HUES64 (cell line): ENCODE measurements at regions not wholly inside any gene's neighbourhood (a gene's known extent, or its start where the extent isn't known, plus 50 kb on each side); places are given as distances from the start of the nearest gene placed in this dataset.

ENCODE experiments used
- H3K27ac ChIP-seq: 2 replicates; pipeline ENCODE4 v1.7.0; 2013; ENCODE audit warnings: low read depth, low read length, inconsistent platforms
- H3K27me3 ChIP-seq: 2 replicates; pipeline ENCODE4 v1.6.1; 2013; ENCODE audit warnings: mild to moderate bottlenecking, low read length; ENCODE audit not compliant: insufficient read depth
- H3K36me3 ChIP-seq: 2 replicates; pipeline ENCODE4 v1.6.1; 2013; ENCODE audit warnings: mild to moderate bottlenecking, low read length; ENCODE audit not compliant: insufficient read depth
- H3K4me1 ChIP-seq: 2 replicates; pipeline ENCODE4 v1.6.1; 2013; ENCODE audit warnings: mild to moderate bottlenecking, low read length, moderate library complexity; ENCODE audit not compliant: insufficient read depth
- H3K4me3 ChIP-seq: 2 replicates; pipeline ENCODE4 v1.5.1; 2013; ENCODE audit warnings: mild to moderate bottlenecking, low read length, moderate library complexity
- H3K9ac ChIP-seq: 2 replicates; pipeline ENCODE4 v1.6.1; 2013; ENCODE audit warnings: mild to moderate bottlenecking, low read depth, low read length
- H3K9me3 ChIP-seq: 2 replicates; pipeline ENCODE4 v1.6.1; 2013; ENCODE audit warnings: low read depth, low read length; ENCODE audit not compliant: insufficient read depth
- WGBS: fragments of 150-250, 120-280 bp; methylation state at CpG from one replicate; pipeline ENCODE4 v1.1.7; 2013; ENCODE audit warnings: missing lambda C conversion rate; 5-methylcytosine and 5-hydroxymethylcytosine counted together

DNA sequence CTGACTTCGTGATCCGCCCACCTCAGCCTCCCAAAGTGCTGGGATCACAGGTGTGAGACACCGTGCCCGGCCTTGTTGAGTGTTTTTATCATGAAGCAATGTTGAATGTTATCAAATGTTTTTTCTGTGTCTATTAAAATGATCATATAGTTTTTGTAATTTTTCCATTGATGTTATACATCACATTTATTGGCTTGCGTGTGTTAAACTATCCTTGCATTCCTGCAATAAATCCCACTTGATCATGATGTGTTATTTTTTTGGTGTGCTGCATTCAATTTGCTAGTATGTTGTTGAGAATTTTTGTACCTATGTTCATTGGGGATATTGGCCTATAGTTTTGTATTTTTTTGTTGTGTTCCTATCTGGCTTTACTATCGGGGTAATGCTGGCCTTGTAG lies 113.1 kb upstream of the PARD3B start:
- 97% methylated on average over 5 of the region's 6 CpGs for WGBS
- no peak overlapping the region for H3K27ac ChIP-seq
- no peaks in the 10 kb centered on the region for H3K27me3 ChIP-seq
- peaks cover 8% of the 10 kb centered on the region; the same call in 1 of the 2 replicates for H3K9me3 ChIP-seq
- no peak overlapping the region for H3K9ac ChIP-seq
- H3K4me3 ChIP-seq = no peak overlapping the region
- H3K36me3 ChIP-seq = no peaks in the 10 kb centered on the region
- H3K4me1 ChIP-seq = no peaks in the 10 kb centered on the region

DNA sequence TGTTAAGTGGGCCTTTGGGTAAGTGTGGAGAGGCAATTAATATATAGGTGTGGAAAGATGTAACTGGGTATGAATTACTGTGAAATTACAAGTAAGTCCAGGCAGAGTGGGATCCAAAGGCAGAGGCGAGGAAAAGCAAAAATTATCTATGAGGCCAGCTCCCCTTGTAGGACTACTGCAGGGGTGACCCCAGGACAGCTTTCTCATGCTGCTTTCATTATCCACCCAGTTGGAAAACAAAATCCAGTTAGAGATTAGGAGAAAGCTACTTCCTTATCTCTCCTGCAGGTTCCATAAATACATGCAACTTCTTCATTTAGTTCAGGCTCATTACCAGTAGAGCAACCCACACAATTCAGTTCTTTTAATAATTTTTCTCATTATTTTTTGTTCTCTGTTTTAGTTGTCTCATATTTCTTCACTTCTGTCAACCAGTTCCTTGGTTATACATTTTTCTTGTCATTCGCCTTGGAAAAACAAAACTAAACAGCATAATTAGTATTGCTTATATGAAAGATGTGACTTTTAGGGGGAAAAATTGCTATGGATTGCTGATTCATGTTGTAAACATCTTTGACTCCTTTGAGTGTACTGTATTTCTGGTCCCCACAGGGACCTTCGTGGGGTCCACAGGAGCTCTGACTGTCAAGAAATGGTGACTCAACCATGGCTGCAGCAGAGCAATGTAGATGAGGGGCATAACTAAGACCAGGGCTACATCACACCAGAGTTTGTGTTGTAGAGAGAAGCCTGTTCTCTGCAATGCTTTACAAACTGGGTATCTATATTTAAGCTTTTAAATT lies 110.4 kb upstream of the PARD3B start:
- H3K4me1 ChIP-seq = no peaks in the 10 kb centered on the region
- no peak overlapping the region for H3K4me3 ChIP-seq
- no peak overlapping the region for H3K9ac ChIP-seq
- H3K27ac ChIP-seq = no peak overlapping the region
- WGBS = 75% methylated on average over 2 of the region's 3 CpGs
- H3K27me3 ChIP-seq = no peaks in the 10 kb centered on the region
- no peaks in the 10 kb centered on the region for H3K36me3 ChIP-seq
- H3K9me3 ChIP-seq = peaks cover 8% of the 10 kb centered on the region; the same call in 1 of the 2 replicates

DNA sequence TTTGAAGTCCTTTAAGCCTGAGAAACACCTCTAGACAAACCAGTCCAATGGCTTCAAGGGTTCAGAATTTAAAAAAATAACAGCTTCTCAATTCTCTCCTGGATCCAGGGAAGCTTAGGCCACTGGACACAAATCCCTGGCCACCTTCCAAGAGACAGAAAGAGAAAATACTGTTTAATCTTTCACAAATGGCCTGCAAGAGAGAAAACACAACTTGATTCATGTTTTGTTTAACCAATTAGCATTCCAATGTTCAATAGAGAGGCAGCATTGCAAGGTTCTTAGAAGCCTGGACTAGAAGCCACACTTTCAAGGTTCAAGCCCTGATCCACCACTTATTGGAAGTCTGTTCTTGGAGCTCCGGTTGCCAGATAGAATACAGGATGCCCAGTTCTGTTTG lies 109.0 kb upstream of the PARD3B start:
- no peak overlapping the region for H3K27ac ChIP-seq
- no peak overlapping the region for H3K9ac ChIP-seq
- H3K9me3 ChIP-seq = peaks cover 14% of the 10 kb centered on the region; the same call in 1 of the 2 replicates
- no peaks in the 10 kb centered on the region for H3K4me1 ChIP-seq
- H3K27me3 ChIP-seq = no peaks in the 10 kb centered on the region
- H3K36me3 ChIP-seq = no peaks in the 10 kb centered on the region
- H3K4me3 ChIP-seq = no peak overlapping the region
- WGBS = 100% methylated on average over 1 of the region's 1 CpG

DNA sequence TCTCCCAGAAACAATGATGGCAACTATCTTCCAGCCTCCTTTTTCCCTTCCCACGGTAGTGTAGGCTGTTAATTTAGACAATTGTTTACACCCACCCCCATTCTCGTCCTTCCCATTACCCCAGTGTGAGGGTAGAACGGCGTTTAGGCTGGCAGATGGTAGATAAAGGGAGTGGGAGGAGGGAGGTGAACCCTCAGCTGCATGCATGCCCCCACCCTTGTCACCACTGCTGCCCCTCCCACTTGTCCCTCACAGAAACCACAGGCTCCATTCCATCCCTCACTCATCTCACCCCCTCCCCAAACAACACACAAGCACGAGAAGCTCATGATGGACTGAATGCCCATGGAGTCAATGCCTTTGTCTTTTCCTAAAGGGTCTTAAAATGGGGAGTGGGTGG lies 107.9 kb upstream of the PARD3B start:
- Histone ChIP-seq H3K4me1 (no peaks in the 10 kb centered on the region), H3K27me3 (no peaks in the 10 kb centered on the region), H3K36me3 (no peaks in the 10 kb centered on the region), H3K9ac (no peak overlapping the region), H3K9me3 (peaks cover 12% of the 10 kb centered on the region; the same call in 1 of the 2 replicates), H3K4me3 (no peak overlapping the region), H3K27ac (no peak overlapping the region)
- WGBS = 88% methylated on average over 1 of the region's 5 CpGs

DNA sequence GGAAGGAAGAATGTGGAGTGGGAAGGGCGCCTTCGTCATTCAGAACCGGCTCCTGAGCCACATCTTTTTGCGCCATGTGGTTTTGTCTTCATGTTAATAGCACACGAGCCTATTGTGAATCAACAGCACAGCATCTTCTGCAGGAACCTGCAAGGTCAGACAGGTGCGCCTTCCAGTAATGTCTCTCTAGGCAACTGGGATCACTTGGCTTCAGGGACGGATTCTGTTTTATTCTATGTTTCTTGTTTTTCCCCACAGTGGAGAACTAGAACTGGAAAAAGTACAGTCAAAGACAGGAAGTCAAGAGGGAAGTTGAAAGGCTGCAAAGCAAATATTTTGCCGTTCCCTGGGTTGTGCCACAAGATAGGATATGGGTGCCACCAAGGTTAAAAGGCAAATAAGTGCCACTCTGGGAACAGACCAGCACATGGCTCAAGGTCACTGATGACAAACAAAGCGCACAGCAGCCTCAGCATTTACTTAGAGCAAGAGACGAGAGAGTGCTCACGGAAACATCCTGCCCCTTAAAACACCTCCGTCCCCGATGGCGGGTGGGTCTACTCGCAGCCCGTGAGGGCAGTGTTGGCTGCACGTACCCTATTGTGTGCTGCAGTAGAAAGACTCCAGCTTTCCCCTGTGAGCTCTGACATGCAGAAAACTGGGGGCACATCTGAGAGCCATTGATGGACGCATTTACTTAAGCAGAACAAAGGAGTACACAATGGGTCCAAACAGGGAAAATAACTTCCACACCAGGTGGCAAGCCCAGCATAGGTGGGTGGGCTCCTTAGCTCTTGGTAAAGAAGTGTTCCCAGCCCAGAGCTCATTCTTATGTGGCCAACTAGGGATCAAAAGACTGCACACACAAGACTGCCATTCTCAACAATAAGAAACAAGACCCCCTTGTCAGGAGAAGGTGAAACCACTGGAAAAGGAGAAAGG lies 107.2 kb upstream of the PARD3B start:
- no peaks in the 10 kb centered on the region for H3K36me3 ChIP-seq
- no peak overlapping the region; the same call in 1 of the 2 replicates for H3K27ac ChIP-seq
- H3K4me1 ChIP-seq = no peaks in the 10 kb centered on the region
- peaks cover 6% of the 10 kb centered on the region; the same call in 1 of the 2 replicates for H3K9me3 ChIP-seq
- H3K27me3 ChIP-seq = no peaks in the 10 kb centered on the region
- no peak overlapping the region for H3K4me3 ChIP-seq
- WGBS = 85% methylated on average over 18 of the region's 18 CpGs
- H3K9ac ChIP-seq = no peak overlapping the region

DNA sequence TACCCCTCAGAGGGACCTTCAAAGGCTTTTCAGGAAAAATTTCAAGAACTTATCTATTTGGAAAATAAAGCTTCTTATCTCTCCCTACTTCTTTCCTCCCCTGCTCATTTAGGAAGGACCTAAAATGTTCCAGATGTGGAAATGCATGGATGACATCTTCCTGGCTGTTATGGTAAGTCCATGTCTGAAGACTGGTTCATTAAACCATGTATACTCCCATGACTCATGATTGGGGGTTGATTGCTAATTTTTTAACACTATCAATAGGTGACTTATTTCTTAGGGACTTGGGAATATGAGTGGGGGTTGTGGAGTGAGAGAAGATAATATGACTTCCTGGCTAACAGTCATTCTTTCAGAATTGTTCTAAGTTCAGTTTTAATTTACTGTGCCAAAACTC lies 104.0 kb upstream of the PARD3B start:
- Histone ChIP-seq H3K4me3 (no peak overlapping the region), H3K27me3 (no peaks in the 10 kb centered on the region), H3K36me3 (no peaks in the 10 kb centered on the region), H3K27ac (no peak overlapping the region), H3K4me1 (no peaks in the 10 kb centered on the region), H3K9me3 (peaks cover 6% of the 10 kb centered on the region; the same call in 1 of the 2 replicates), H3K9ac (no peak overlapping the region)

DNA sequence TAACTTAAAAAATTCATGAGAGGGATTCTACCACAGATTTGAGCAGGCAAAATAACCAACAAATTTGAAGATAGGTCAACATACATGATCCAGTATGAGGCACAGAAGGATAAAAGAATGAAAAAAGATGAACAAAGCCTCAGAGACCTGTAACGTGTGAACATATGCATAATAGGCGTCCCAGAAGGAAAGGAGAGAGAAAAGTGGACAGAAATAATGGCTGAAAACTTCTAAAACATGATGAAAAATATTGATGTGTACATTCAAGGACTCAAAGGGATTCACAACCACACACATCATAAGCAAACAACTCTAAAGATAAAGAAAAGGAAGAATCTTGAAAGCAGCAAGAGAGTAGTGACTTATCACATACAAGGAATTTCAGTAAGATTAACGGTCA lies 100.1 kb upstream of the PARD3B start:
- H3K9ac ChIP-seq = no peak overlapping the region
- H3K27me3 ChIP-seq = no peaks in the 10 kb centered on the region
- no peak overlapping the region for H3K27ac ChIP-seq
- no peaks in the 10 kb centered on the region for H3K36me3 ChIP-seq
- no peak overlapping the region for H3K4me3 ChIP-seq
- WGBS = 97% methylated on average over 3 of the region's 3 CpGs
- H3K4me1 ChIP-seq = peaks cover 3% of the 10 kb centered on the region; the same call in 1 of the 2 replicates
- peaks cover 4% of the 10 kb centered on the region; the same call in 1 of the 2 replicates for H3K9me3 ChIP-seq

DNA sequence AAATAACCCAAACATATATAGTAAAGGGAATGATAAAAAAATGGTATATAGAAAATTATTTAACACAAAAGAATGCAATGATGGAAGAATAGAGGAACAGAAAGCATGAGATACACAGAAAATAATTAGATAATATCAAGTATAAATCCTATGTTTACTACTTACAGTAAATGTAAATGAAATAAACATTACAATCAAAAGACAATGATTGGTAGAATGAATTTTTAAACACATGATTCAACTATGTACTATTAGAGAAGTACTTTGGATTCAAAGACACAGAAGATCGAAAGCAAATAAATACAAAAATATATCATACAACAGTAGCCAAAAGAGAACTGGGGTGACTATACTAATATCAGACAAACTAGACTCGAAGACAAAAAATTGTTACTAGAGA lies 97.6 kb upstream of the PARD3B start:
- no peaks in the 10 kb centered on the region for H3K27me3 ChIP-seq
- no peak overlapping the region for H3K27ac ChIP-seq
- no peaks in the 10 kb centered on the region for H3K9me3 ChIP-seq
- no peak overlapping the region for H3K9ac ChIP-seq
- peaks cover 11% of the 10 kb centered on the region; the same call in 1 of the 2 replicates for H3K4me1 ChIP-seq
- no peaks in the 10 kb centered on the region for H3K36me3 ChIP-seq
- H3K4me3 ChIP-seq = no peak overlapping the region
- 100% methylated on average over 1 of the region's 2 CpGs for WGBS

DNA sequence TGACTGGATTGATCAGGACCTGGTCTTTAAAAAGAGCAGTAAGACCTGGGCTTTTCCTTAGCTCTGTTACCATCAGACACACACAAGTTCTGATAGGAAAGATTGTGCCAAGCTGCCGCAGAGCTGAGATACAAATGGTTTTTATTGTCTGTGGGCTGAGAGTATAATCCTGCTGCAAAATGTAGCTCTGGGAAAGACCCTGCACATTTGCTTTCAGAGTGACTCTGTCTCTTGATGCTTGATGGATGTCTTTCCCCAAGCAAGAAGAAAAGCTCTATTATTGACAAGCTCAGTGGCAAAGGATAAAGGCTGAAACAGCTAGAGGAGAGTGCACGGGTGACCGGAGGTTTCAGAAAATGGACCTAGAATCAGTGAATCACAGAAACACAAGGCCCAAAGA lies 95.3 kb upstream of the PARD3B start:
- H3K9me3 ChIP-seq = no peaks in the 10 kb centered on the region
- no peaks in the 10 kb centered on the region for H3K36me3 ChIP-seq
- H3K9ac ChIP-seq = no peak overlapping the region
- no peak overlapping the region for H3K27ac ChIP-seq
- peaks cover 19% of the 10 kb centered on the region; the same call in 1 of the 2 replicates for H3K4me1 ChIP-seq
- 94% methylated on average over 3 of the region's 3 CpGs for whole genome bisulfite sequencing
- H3K27me3 ChIP-seq = no peaks in the 10 kb centered on the region
- no peak overlapping the region for H3K4me3 ChIP-seq

DNA sequence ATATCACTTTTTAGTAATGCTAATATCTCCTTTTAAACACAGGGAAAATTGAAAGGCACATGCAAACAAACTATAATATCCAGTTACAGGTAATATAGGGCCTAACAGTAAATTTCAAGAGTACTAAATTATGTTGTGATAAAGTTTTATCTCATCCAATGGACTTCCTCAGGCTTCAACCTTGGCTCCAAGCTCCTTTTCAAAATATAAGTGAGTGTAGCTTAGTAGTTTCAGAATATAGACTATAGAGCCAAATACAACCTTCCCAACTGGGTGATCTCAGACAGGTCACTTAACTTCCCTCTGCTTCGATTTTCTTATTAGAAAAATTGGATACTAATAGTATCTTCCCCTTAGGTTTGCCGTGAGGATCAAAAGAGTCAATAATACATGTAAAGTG lies 93.5 kb upstream of the PARD3B start:
- Histone ChIP-seq H3K9ac (no peak overlapping the region), H3K4me1 (peaks cover 19% of the 10 kb centered on the region; the same call in 1 of the 2 replicates), H3K36me3 (no peaks in the 10 kb centered on the region), H3K9me3 (no peaks in the 10 kb centered on the region), H3K27ac (peak overlapping the region; percentile 23), H3K4me3 (no peak overlapping the region), H3K27me3 (no peaks in the 10 kb centered on the region)
- 89% methylated on average over 1 of the region's 2 CpGs for WGBS

DNA sequence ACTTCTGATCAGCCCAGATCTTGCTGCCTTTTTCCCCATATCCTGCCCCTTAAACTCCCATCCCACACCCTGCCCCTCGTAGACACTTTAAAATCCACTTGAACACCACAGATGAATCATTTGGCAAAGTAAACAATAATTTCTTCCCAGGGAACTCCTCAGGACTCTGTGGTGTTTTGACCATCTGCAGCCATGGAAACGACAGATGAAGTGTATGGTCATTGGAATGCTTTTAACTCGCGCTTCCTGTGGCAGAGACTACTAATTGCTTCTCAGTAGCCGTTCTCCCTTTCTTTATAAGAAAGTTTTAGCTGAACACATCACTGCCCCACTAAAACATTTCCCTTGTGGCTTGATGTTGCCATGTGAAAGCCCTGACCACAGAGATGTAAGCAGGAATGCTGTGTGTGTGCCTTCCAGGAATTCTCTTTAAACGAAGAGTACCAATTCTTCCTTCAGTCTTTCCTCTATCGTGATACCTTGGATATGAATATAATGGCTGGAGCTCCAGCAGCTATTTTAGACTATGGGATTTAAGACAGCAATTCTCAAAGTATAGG lies 92.7 kb upstream of the PARD3B start:
- no peak overlapping the region; the same call in 1 of the 2 replicates for H3K9ac ChIP-seq
- H3K4me3 ChIP-seq = no peak overlapping the region
- H3K27me3 ChIP-seq = no peaks in the 10 kb centered on the region
- H3K4me1 ChIP-seq = peaks cover 19% of the 10 kb centered on the region; the same call in 1 of the 2 replicates
- 69% methylated on average over 6 of the region's 7 CpGs for WGBS
- peak overlapping the region; percentile 38 for H3K27ac ChIP-seq
- H3K9me3 ChIP-seq = no peaks in the 10 kb centered on the region
- no peaks in the 10 kb centered on the region for H3K36me3 ChIP-seq
